ENCODE measurements at regions not wholly inside any gene's neighbourhood (a gene's known extent, or its start where the extent isn't known, plus 50 kb on each side); places are given as distances from the start of the nearest gene placed in this dataset.

- TF ChIP-seq, protein P1, sequence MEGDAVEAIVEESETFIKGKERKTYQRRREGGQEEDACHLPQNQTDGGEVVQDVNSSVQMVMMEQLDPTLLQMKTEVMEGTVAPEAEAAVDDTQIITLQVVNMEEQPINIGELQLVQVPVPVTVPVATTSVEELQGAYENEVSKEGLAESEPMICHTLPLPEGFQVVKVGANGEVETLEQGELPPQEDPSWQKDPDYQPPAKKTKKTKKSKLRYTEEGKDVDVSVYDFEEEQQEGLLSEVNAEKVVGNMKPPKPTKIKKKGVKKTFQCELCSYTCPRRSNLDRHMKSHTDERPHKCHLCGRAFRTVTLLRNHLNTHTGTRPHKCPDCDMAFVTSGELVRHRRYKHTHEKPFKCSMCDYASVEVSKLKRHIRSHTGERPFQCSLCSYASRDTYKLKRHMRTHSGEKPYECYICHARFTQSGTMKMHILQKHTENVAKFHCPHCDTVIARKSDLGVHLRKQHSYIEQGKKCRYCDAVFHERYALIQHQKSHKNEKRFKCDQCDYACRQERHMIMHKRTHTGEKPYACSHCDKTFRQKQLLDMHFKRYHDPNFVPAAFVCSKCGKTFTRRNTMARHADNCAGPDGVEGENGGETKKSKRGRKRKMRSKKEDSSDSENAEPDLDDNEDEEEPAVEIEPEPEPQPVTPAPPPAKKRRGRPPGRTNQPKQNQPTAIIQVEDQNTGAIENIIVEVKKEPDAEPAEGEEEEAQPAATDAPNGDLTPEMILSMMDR (IDR thresholded peaks at IDR 0.05; ENCODE audit: insufficient read depth, low read depth, low read length), result no peak
- no peak for TF ChIP-seq EZH2 (IDR thresholded peaks at IDR 0.05; ENCODE audit: insufficient read depth, low read length)
These were observed 348.4 kb downstream of the FBXO8 start for GRCh38 chr4:173934933-173935620.
